IMR-90 (cell line): ENCODE measurements at regions not wholly inside any gene's neighbourhood (a gene's known extent, or its start where the extent isn't known, plus 50 kb on each side); places are given as distances from the start of the nearest gene placed in this dataset.

Experiments used
- ATAC-seq: fragments of 200-7000 bp; cut with Tn5 transposase; 2 replicates; pipeline ENCODE4 v1.9.1; 2020; ENCODE audit warnings: low read depth, mild to moderate bottlenecking, moderate library complexity
- BruUV-seq: library from RNA; stranded (reverse); fragments of 400-500 nt; replicated peaks from 2 replicates; lab custom pipeline; 2021; lab: Mats Ljungman, UMichigan
- CTCF ChIA-PET: fragments of 300-600 bp; formaldehyde crosslinking; extraction: SDS; loops from one replicate; lab custom pipeline; 2021; ENCODE audit warnings: antibody characterized with exemption; lab: Yijun Ruan, JAX
- POLR2A ChIA-PET: fragments of 300-600 bp; sonication (Branson Sonifier 250); formaldehyde crosslinking; loops from one replicate; lab custom pipeline; 2022; ENCODE audit warnings: antibody characterized with exemption; ENCODE audit not compliant: unreplicated experiment; lab: Charles Lee
- DNase-seq: peaks from one replicate; pipeline ENCODE4 v3.0.0; 2013
- H2AFZ ChIP-seq: replicated peaks from 2 replicates; pipeline ENCODE3; 2013; ENCODE audit warnings: low read length, mild to moderate bottlenecking; ENCODE audit not compliant: poor library complexity
- H2AK5ac ChIP-seq: 2 replicates; pipeline ENCODE4 v1.6.1; 2013; ENCODE audit warnings: low read depth, low read length, inconsistent platforms
- H2AK9ac ChIP-seq: replicated peaks from 2 replicates; pipeline ENCODE3; 2013; ENCODE audit warnings: mild to moderate bottlenecking, low read depth, low read length, moderate library complexity; ENCODE audit not compliant: poor library complexity
- H2BK120ac ChIP-seq: 2 replicates; pipeline ENCODE4 v1.6.1; 2013; ENCODE audit warnings: low read depth, low read length, inconsistent platforms
- H2BK15ac ChIP-seq: 3 replicates; pipeline ENCODE4 v1.6.1; 2013; ENCODE audit warnings: low read depth, low read length, inconsistent platforms
- H2BK20ac ChIP-seq: 2 replicates; pipeline ENCODE4 v1.6.1; 2013; ENCODE audit warnings: low read depth, mild to moderate bottlenecking, inconsistent platforms, low read length, moderate library complexity
- H2BK5ac ChIP-seq: 2 replicates; pipeline ENCODE4 v1.6.1; 2013; ENCODE audit warnings: mild to moderate bottlenecking, low read depth, low read length, inconsistent platforms; ENCODE audit not compliant: poor library complexity, severe bottlenecking
- H3K14ac ChIP-seq: replicated peaks from 2 replicates; pipeline ENCODE4 v1.6.1; 2013; ENCODE audit warnings: low read depth, low read length, inconsistent platforms
- H3K18ac ChIP-seq: 2 replicates; pipeline ENCODE4 v1.6.1; 2013; ENCODE audit warnings: low read depth, low read length, control low read depth
- H3K23ac ChIP-seq: 2 replicates; pipeline ENCODE4 v1.6.1; 2013; ENCODE audit warnings: low read depth, low read length, inconsistent platforms
- H3K27ac ChIP-seq: 2 replicates; pipeline ENCODE4 v1.5.1; 2013; ENCODE audit warnings: mild to moderate bottlenecking, control low read depth, low read length; ENCODE audit not compliant: insufficient read depth
- H3K27me3 ChIP-seq: 2 replicates; pipeline ENCODE4 v1.6.1; 2013; ENCODE audit warnings: low read length; ENCODE audit not compliant: control insufficient read depth, insufficient read depth
- H3K36me3 ChIP-seq: 2 replicates; pipeline ENCODE4 v1.6.1; 2013; ENCODE audit warnings: low read length, mixed read lengths; ENCODE audit not compliant: control insufficient read depth, insufficient read depth
- H3K4ac ChIP-seq: 2 replicates; pipeline ENCODE4 v1.6.1; 2013; ENCODE audit warnings: low read depth, low read length, inconsistent platforms
- H3K4me1 ChIP-seq: 2 replicates; pipeline ENCODE4 v1.6.1; 2013; ENCODE audit warnings: low read length, mixed read lengths; ENCODE audit not compliant: control insufficient read depth, insufficient read depth
- H3K4me2 ChIP-seq: 2 replicates; pipeline ENCODE4 v1.6.1; 2013; ENCODE audit warnings: low read depth, mild to moderate bottlenecking, control low read depth, low read length, moderate library complexity
- H3K4me3 ChIP-seq: 2 replicates; pipeline ENCODE4 v1.5.1; 2013; ENCODE audit warnings: low read depth, mild to moderate bottlenecking, control low read depth, low read length, moderate library complexity; ENCODE audit not compliant: insufficient read depth
- H3K56ac ChIP-seq: 2 replicates; pipeline ENCODE4 v1.6.1; 2013; ENCODE audit warnings: low read length, inconsistent platforms; ENCODE audit not compliant: insufficient read depth; ENCODE audit errors: extremely low read depth
- H3K79me1 ChIP-seq, 2 experiments: 2 replicates each; pipeline ENCODE4 v1.6.1; 2013; ENCODE audit warnings: low read length in 2 of 2, inconsistent platforms in 1 of 2, low read depth in 1 of 2
- H3K9ac ChIP-seq: 2 replicates; pipeline ENCODE4 v1.6.1; 2013; ENCODE audit warnings: low read depth, low read length, control low read depth
- H3K9me1 ChIP-seq: 2 replicates; pipeline ENCODE4 v1.6.1; 2013; ENCODE audit warnings: low read length, inconsistent platforms; ENCODE audit not compliant: insufficient read depth
- H3K9me3 ChIP-seq: 2 replicates; pipeline ENCODE4 v1.6.1; 2013; ENCODE audit warnings: low read length; ENCODE audit not compliant: control insufficient read depth, insufficient read depth
- H4K20me1 ChIP-seq: 2 replicates; pipeline ENCODE4 v1.6.1; 2013; ENCODE audit warnings: low read length, inconsistent platforms; ENCODE audit not compliant: insufficient read depth
- H4K5ac ChIP-seq: 2 replicates; pipeline ENCODE4 v1.6.1; 2013; ENCODE audit warnings: mild to moderate bottlenecking, low read depth, low read length, control low read depth
- H4K8ac ChIP-seq, 2 experiments: 2 replicates each; pipeline ENCODE4 v1.6.1; 2013; ENCODE audit warnings: low read depth in 2 of 2, low read length in 2 of 2, control low read depth in 1 of 2, inconsistent platforms in 1 of 2
- H4K91ac ChIP-seq: 2 replicates; pipeline ENCODE4 v1.6.1; 2013; ENCODE audit warnings: low read depth, low read length, inconsistent platforms; ENCODE audit not compliant: insufficient read depth
- BHLHE40 ChIP-seq: fragments of 150-350 bp; IDR thresholded peaks from 2 replicates; pipeline ENCODE4 v1.6.1; 2016; ENCODE audit warnings: mild to moderate bottlenecking, low read depth, low read length
- CEBPB ChIP-seq: IDR thresholded peaks from 2 replicates; pipeline ENCODE4 v1.6.1; 2012; ENCODE audit warnings: low read depth, low read length, improper control_type of control experiment
- CHD1 ChIP-seq: IDR thresholded peaks from 2 replicates; pipeline ENCODE4 v1.6.1; 2012; ENCODE audit warnings: low read depth, low read length, improper control_type of control experiment
- CTCF ChIP-seq: conservative IDR thresholded peaks from 2 replicates; pipeline ENCODE4 v1.5.1; 2012; ENCODE audit warnings: mild to moderate bottlenecking, low read depth, low read length, improper control_type of control experiment
- FOS ChIP-seq: fragments of 150-350 bp; IDR thresholded peaks from 2 replicates; pipeline ENCODE4 v1.6.1; 2016; ENCODE audit warnings: low read depth, low read length
- MAFK ChIP-seq: IDR thresholded peaks from 2 replicates; pipeline ENCODE4 v1.6.1; 2012; ENCODE audit warnings: low read depth, low read length, improper control_type of control experiment
- MAZ ChIP-seq: IDR thresholded peaks from 2 replicates; pipeline ENCODE4 v1.6.1; 2012; ENCODE audit warnings: low read depth, mild to moderate bottlenecking, low read length, improper control_type of control experiment, moderate library complexity, borderline replicate concordance
- MXI1 ChIP-seq: IDR thresholded peaks from 2 replicates; pipeline ENCODE4 v1.6.1; 2012; ENCODE audit warnings: low read depth, mild to moderate bottlenecking, low read length, moderate library complexity, borderline replicate concordance
- NFE2L2 ChIP-seq: fragments of 150-350 bp; IDR thresholded peaks from 2 replicates; pipeline ENCODE4 v1.6.1; 2016; ENCODE audit warnings: low read depth, mild to moderate bottlenecking, low read length
- POLR2A ChIP-seq: IDR thresholded peaks from 2 replicates; pipeline ENCODE4 v1.6.1; 2012; ENCODE audit warnings: mild to moderate bottlenecking, low read depth, low read length
- RCOR1 ChIP-seq: IDR thresholded peaks from 2 replicates; pipeline ENCODE4 v1.6.1; 2012; ENCODE audit warnings: mild to moderate bottlenecking, low read length, improper control_type of control experiment; ENCODE audit not compliant: insufficient replicate concordance
- SMC3 ChIP-seq: fragments of 150-350 bp; IDR thresholded peaks from 2 replicates; pipeline ENCODE4 v1.6.1; 2016; ENCODE audit warnings: low read depth, mild to moderate bottlenecking, antibody characterized with exemption, low read length, moderate library complexity
- USF2 ChIP-seq: fragments of 150-350 bp; IDR thresholded peaks from 2 replicates; pipeline ENCODE4 v1.6.1; 2017; ENCODE audit warnings: mild to moderate bottlenecking, antibody characterized with exemption, low read length, low read depth
- WGBS, 2 experiments: methylation state at CpG; one replicate each; pipeline versions ENCODE4 v1.1.5 to v1.1.7; 2013; ENCODE audit warnings: missing lambda C conversion rate in 2 of 2; ENCODE audit not compliant: insufficient read length in 1 of 2; ENCODE audit errors: extremely low coverage in 2 of 2; 5-methylcytosine and 5-hydroxymethylcytosine counted together
- dilution Hi-C: fragments of 300-500 bp; cut with HindIII; formaldehyde crosslinking; loops from one replicate; pipeline ENCODE4 v1.14.3; 2018; ENCODE audit warnings: low sequenced_read_pairs; ENCODE audit not compliant: unreplicated experiment
- in situ Hi-C: fragments of 300-500 bp; cut with MboI; formaldehyde crosslinking; loops from 3 replicates; pipeline ENCODE4 v1.14.3; 2019; ENCODE audit warnings: low sequenced_read_pairs, inconsistent platforms, mixed read lengths
- intact Hi-C: fragments of 100-400 bp; cut with micrococcal nuclease; formaldehyde crosslinking; loops from 2 replicates; pipeline ENCODE4 v1.10.0; 2022

- CTCF ChIA-PET: no interaction called here
- dilution Hi-C loops: no loop called here
- in situ Hi-C loops: no loop called here
- no peak overlapping the region for H4K5ac ChIP-seq
- BruUV-seq: no TSS peak
- no peak overlapping the region for H2AK9ac ChIP-seq
- H3K14ac ChIP-seq: no peak overlapping the region
- WGBS, 2 experiments: no CpG with 5 or more reads among the region's 4 CpGs
- H3K18ac ChIP-seq: no peak overlapping the region
- H4K20me1 ChIP-seq: no peaks in the 10 kb centered on the region
- no peak overlapping the region for H4K8ac ChIP-seq
- no peak overlapping the region for H3K4me3 ChIP-seq
- no peak overlapping the region for H3K4me2 ChIP-seq
- ATAC-seq (no peak), DNase-seq (no peak)
- H3K27me3 ChIP-seq: peaks cover 11% of the 10 kb centered on the region
- no peaks in the 10 kb centered on the region for H3K79me1 ChIP-seq
- H2BK120ac ChIP-seq: no peak overlapping the region
- H3K27ac ChIP-seq: no peak overlapping the region
- no peak overlapping the region for H2AK5ac ChIP-seq
- 0 out of 2 replicates have a peak, but pooled peaks cover 2% of the 10 kb centered on the region for H3K9me3 ChIP-seq
- H4K91ac ChIP-seq: no peak overlapping the region
- no peaks in the 10 kb centered on the region for H3K36me3 ChIP-seq
- H3K9ac ChIP-seq: no peak overlapping the region
- H3K4me1 ChIP-seq: no peaks in the 10 kb centered on the region; the same call in 1 of the 2 replicates
- no peak overlapping the region for H2BK15ac ChIP-seq
- H2AFZ ChIP-seq: no peak overlapping the region
- no peak overlapping the region for H2BK20ac ChIP-seq
- H3K9me1 ChIP-seq: no peaks in the 10 kb centered on the region
- H3K4ac ChIP-seq: no peak overlapping the region
- POLR2A ChIA-PET: no interaction called here
- intact Hi-C loops: no loop called here
- no peak overlapping the region for H2BK5ac ChIP-seq
- TF ChIP-seq FOS (no peak), CHD1 (no peak), RCOR1 (no peak), CTCF (no peak), POLR2A (no peak), NFE2L2 (no peak), SMC3 (no peak), MAZ (no peak), USF2 (no peak), CEBPB (no peak), MXI1 (no peak), MAFK (no peak), BHLHE40 (no peak)
- H3K56ac ChIP-seq: no peak overlapping the region
- H3K23ac ChIP-seq: no peak overlapping the region
Measured at GRCh38 chr9:89949111-89949510, 344.3 kb downstream of the GADD45G start.
